ENCODE measurements at regions not wholly inside any gene's neighbourhood (a gene's known extent, or its start where the extent isn't known, plus 50 kb on each side); places are given as distances from the start of the nearest gene placed in this dataset.

GRCh38 chr6:104130343-104130742 lies 729.4 kb downstream of the HACE1 start:
- TF ChIP-seq CTCF (conservative IDR thresholded peaks at IDR 0.05; ENCODE audit: low read depth, low read length), result no peak

GRCh38 chr6:104126315-104127005 lies 733.3 kb downstream of the HACE1 start:
- H3K27ac ChIP-seq, result no peak overlapping the region
- no peaks in the 10 kb centered on the region for H3K79me2 ChIP-seq (ENCODE audit: insufficient read depth, low read depth)
- H4K20me1 ChIP-seq (ENCODE audit: insufficient read depth), result no peaks in the 10 kb centered on the region
- no peak overlapping the region for H3K9ac ChIP-seq
- H3K36me3 ChIP-seq (ENCODE audit: insufficient read depth), result no peaks in the 10 kb centered on the region
- H3K4me3 ChIP-seq (IDR thresholded peaks at IDR 0.05; ENCODE audit: insufficient read depth, low read depth, low read length), result no peak overlapping the region
- H3K4me1 ChIP-seq (ENCODE audit: low read depth, poor library complexity, severe bottlenecking), result no peaks in the 10 kb centered on the region
- H3K27me3 ChIP-seq (ENCODE audit: insufficient read depth, low read depth), result no peaks in the 10 kb centered on the region
- no peak overlapping the region for H3K4me2 ChIP-seq
- no peak for TF ChIP-seq CTCF (conservative IDR thresholded peaks at IDR 0.05; ENCODE audit: low read depth, low read length)
- H2AFZ ChIP-seq (ENCODE audit: low read depth), result no peak overlapping the region

More at GRCh38 chr6:104130343-104130742, 729.4 kb downstream of the HACE1 start:
- H3K4me1 ChIP-seq (ENCODE audit: low read depth, poor library complexity, severe bottlenecking), result no peaks in the 10 kb centered on the region
- no peaks in the 10 kb centered on the region for H3K27me3 ChIP-seq (ENCODE audit: insufficient read depth, low read depth)
- H3K4me3 ChIP-seq (IDR thresholded peaks at IDR 0.05; ENCODE audit: insufficient read depth, low read depth, low read length), result no peak overlapping the region
- H3K36me3 ChIP-seq (ENCODE audit: insufficient read depth), result no peaks in the 10 kb centered on the region
- H3K27ac ChIP-seq, result no peak overlapping the region
- H3K79me2 ChIP-seq (ENCODE audit: insufficient read depth, low read depth), result no peaks in the 10 kb centered on the region
- no peaks in the 10 kb centered on the region for H4K20me1 ChIP-seq (ENCODE audit: insufficient read depth)
- H3K9ac ChIP-seq, result no peak overlapping the region
- H2AFZ ChIP-seq (ENCODE audit: low read depth), result no peak overlapping the region
- no peak overlapping the region for H3K4me2 ChIP-seq

- Histone ChIP-seq H3K4me1 (ENCODE audit: low read depth, poor library complexity, severe bottlenecking) (no peaks in the 10 kb centered on the region), H3K36me3 (ENCODE audit: insufficient read depth) (no peaks in the 10 kb centered on the region), H3K4me3 (IDR thresholded peaks at IDR 0.05; ENCODE audit: insufficient read depth, low read depth, low read length) (no peak overlapping the region), H3K27ac (no peak overlapping the region), H3K79me2 (ENCODE audit: insufficient read depth, low read depth) (no peaks in the 10 kb centered on the region), H3K4me2 (no peak overlapping the region), H3K27me3 (ENCODE audit: insufficient read depth, low read depth) (no peaks in the 10 kb centered on the region), H3K9ac (no peak overlapping the region), H4K20me1 (ENCODE audit: insufficient read depth) (no peaks in the 10 kb centered on the region), H2AFZ (ENCODE audit: low read depth) (no peak overlapping the region)
- TF ChIP-seq CTCF (conservative IDR thresholded peaks at IDR 0.05; ENCODE audit: low read depth, low read length), result no peak
Measured at GRCh38 chr6:104123227-104123626, 736.5 kb downstream of the HACE1 start.

- no peak overlapping the region for H3K9ac ChIP-seq
- H4K20me1 ChIP-seq (ENCODE audit: insufficient read depth), result no peaks in the 10 kb centered on the region
- no peak overlapping the region for H3K27ac ChIP-seq
- no peak for TF ChIP-seq CTCF (conservative IDR thresholded peaks at IDR 0.05; ENCODE audit: low read depth, low read length)
- no peak overlapping the region for H3K4me2 ChIP-seq
- no peaks in the 10 kb centered on the region for H3K27me3 ChIP-seq (ENCODE audit: insufficient read depth, low read depth)
- H3K79me2 ChIP-seq (ENCODE audit: insufficient read depth, low read depth), result no peaks in the 10 kb centered on the region
- no peak overlapping the region for H2AFZ ChIP-seq (ENCODE audit: low read depth)
- H3K4me3 ChIP-seq (IDR thresholded peaks at IDR 0.05; ENCODE audit: insufficient read depth, low read depth, low read length), result no peak overlapping the region
- H3K4me1 ChIP-seq (ENCODE audit: low read depth, poor library complexity, severe bottlenecking), result no peaks in the 10 kb centered on the region
- H3K36me3 ChIP-seq (ENCODE audit: insufficient read depth), result no peaks in the 10 kb centered on the region
Measured at GRCh38 chr6:104118274-104118673, 741.4 kb downstream of the HACE1 start.
